Common myeloid progenitor, CD34-positive (primary cell): ENCODE measurements at regions not wholly inside any gene's neighbourhood (a gene's known extent, or its start where the extent isn't known, plus 50 kb on each side); places are given as distances from the start of the nearest gene placed in this dataset.

Experiments
- CTCF ChIA-PET: fragments of 350-600 bp; sonication (Branson Sonifier 250); formaldehyde crosslinking; loops from one replicate; lab custom pipeline; 2021; ENCODE audit warnings: antibody characterized with exemption; lab: Charles Lee
- POLR2A ChIA-PET: fragments of 350-600 bp; sonication (Branson Sonifier 250); formaldehyde crosslinking; loops from one replicate; lab custom pipeline; 2021; ENCODE audit warnings: antibody characterized with exemption; lab: Charles Lee
- DNase-seq, 3 donors: peaks; one replicate each; pipeline versions ENCODE4 v3.0.0 to v3.0.0-alpha.2; 2013
- H3K27ac ChIP-seq, 2 experiments: 1 replicate in 1 of 2; 2 replicates in 1 of 2; pipeline ENCODE4 v1.7.0; 2013; ENCODE audit warnings: inconsistent platforms in 2 of 2, low read length in 2 of 2, mild to moderate bottlenecking in 2 of 2, low read depth in 1 of 2, moderate library complexity in 1 of 2; ENCODE audit not compliant: severe bottlenecking in 2 of 2, insufficient read depth in 1 of 2, poor library complexity in 1 of 2
- H3K27me3 ChIP-seq, 5 experiments: replicated peaks in 2 of 5; 1 replicate in 3 of 5; 2 replicates in 2 of 5; pipeline versions ENCODE4 v1.6.1 to v1.7.0; 2013; ENCODE audit warnings: low read length in 4 of 5, mild to moderate bottlenecking in 2 of 5, moderate library complexity in 2 of 5, inconsistent platforms in 1 of 5; ENCODE audit not compliant: insufficient read depth in 5 of 5, control insufficient read depth in 4 of 5
- H3K36me3 ChIP-seq, 4 experiments: 1 replicate in 2 of 4; 2 replicates in 2 of 4; pipeline versions ENCODE4 v1.6.1 to v1.7.0; 2013; ENCODE audit warnings: low read length in 3 of 4, control low read depth in 1 of 4, mild to moderate bottlenecking in 1 of 4; ENCODE audit not compliant: control insufficient read depth in 4 of 4, insufficient read depth in 4 of 4
- H3K4me1 ChIP-seq, 4 experiments: 1 replicate in 3 of 4; 2 replicates in 1 of 4; pipeline versions ENCODE4 v1.6.1 to v1.7.1; 2013; ENCODE audit warnings: low read length in 3 of 4, mild to moderate bottlenecking in 3 of 4, control low read depth in 1 of 4, inconsistent platforms in 1 of 4, moderate library complexity in 1 of 4; ENCODE audit not compliant: control insufficient read depth in 4 of 4, insufficient read depth in 4 of 4; ENCODE audit errors: control extremely low read depth in 1 of 4
- H3K4me3 ChIP-seq, 7 experiments: 1 replicate in 4 of 7; 2 replicates in 3 of 7; pipeline versions ENCODE4 v1.5.1 to v1.7.0; 2013; ENCODE audit warnings: mild to moderate bottlenecking in 7 of 7, low read length in 6 of 7, moderate library complexity in 6 of 7, inconsistent platforms in 2 of 7, low read depth in 2 of 7, control low read depth in 1 of 7; ENCODE audit not compliant: insufficient read depth in 4 of 7, control insufficient read depth in 1 of 7; ENCODE audit errors: extremely low read depth in 1 of 7
- H3K9me3 ChIP-seq, 5 experiments: 1 replicate in 4 of 5; 2 replicates in 1 of 5; pipeline versions ENCODE4 v1.6.1 to v1.7.1; 2013; ENCODE audit warnings: low read length in 4 of 5, mild to moderate bottlenecking in 2 of 5, inconsistent platforms in 1 of 5, low read depth in 1 of 5, moderate library complexity in 1 of 5; ENCODE audit not compliant: control insufficient read depth in 4 of 5, insufficient read depth in 2 of 5; ENCODE audit errors: control extremely low read depth in 1 of 5
- WGBS: methylation state at CpG from one replicate; pipeline ENCODE4 v1.1.5; 2013; ENCODE audit not compliant: insufficient coverage; 5-methylcytosine and 5-hydroxymethylcytosine counted together

DNA sequence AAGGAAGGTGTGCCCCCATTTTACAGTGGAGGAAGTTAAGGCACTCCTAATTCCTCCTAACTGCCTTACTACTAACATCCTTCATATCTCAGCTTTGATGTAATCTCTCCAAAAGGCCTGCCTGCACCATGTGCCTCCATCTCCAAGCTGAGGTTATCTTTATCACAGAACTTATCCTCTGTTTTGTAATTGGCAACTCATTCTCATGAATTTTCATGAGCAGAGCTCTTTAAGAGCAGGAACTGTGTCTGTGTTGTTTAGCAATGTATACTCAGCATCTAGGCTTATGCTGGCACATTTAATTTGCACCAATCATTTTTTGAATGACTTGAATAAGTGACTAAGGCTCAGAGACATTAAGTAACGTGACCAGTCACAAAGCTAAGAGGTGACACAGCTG lies 147.9 kb upstream of the VLDLR start:
- Histone ChIP-seq H3K27me3 (peaks cover 0 to 3% (median 0%) of the 10 kb centered on the region in 5 experiments), H3K36me3 (no peaks in the 10 kb centered on the region), H3K4me3 (no peak overlapping the region), H3K9me3 (no peaks in the 10 kb centered on the region), H3K4me1 (peaks cover 0 to 3% (median 0%) of the 10 kb centered on the region in 4 experiments), H3K27ac (no peak overlapping the region)
- DNase-seq = no peak
- WGBS = no CpG with 5 or more reads among the region's 1 CpG
- POLR2A ChIA-PET = no interaction called here
- CTCF ChIA-PET = interaction anchor here (1.4 kb wide), 1 partner anchor 13 kb away, joined by 3 read pairs; no protein-coding TSS in a partner anchor

DNA sequence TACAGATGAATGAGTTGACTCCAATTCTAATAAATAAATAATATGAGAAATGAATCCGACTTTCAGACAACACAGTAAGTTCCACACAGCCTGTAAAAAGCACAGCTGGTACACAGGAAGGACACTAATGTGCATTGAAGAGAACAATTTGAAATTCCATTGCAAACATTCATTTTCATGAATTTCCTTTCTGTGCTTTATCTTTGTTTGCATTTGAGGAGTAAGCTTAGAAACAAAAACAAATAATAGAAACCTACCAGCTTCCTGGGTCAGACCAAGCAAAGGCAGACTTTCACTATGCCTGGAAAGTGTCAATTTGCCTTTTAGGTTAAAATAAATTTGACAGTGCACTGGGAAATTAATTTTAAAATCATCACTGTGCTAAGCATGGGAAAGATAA lies 143.8 kb upstream of the VLDLR start:
- POLR2A ChIA-PET = no interaction called here
- no CpG with 5 or more reads among the region's 1 CpG for WGBS

DNA sequence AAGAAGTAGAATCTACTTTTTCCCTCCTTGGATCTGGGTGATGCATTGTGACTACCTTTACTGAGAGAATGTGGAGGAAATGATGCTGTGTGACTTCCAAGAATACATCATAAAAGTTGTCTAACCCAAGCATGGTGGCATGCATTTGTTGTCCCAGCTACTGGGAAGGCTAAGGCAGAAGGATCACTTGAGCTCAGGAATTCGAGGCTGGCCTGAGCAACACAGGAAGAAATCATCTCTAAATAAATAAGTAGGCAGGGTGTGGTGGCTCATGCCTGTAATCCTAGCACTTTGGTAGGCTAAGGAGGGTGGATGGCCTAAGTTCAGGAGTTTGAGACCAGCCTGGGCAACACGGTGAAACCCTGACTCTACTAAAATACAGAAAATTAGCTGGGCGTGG lies 143.2 kb upstream of the VLDLR start:
- Histone ChIP-seq H3K4me1 (no peaks in the 10 kb centered on the region), H3K9me3 (no peaks in the 10 kb centered on the region), H3K27me3 (no peaks in the 10 kb centered on the region), H3K27ac (no peak overlapping the region), H3K4me3 (no peak overlapping the region), H3K36me3 (no peaks in the 10 kb centered on the region)
- no peak for DNase-seq
- ChIA-PET CTCF (no interaction called here), POLR2A (no interaction called here)
- 92% methylated on average over 3 of the region's 3 CpGs for WGBS

More for the DNA sequence above, 143.8 kb upstream of the VLDLR start:
- Histone ChIP-seq H3K36me3 (no peaks in the 10 kb centered on the region), H3K9me3 (no peaks in the 10 kb centered on the region), H3K4me1 (no peaks in the 10 kb centered on the region), H3K27me3 (no peaks in the 10 kb centered on the region), H3K27ac (no peak overlapping the region), H3K4me3 (no peak overlapping the region)
- CTCF ChIA-PET = interaction anchor here (1.3 kb wide), 1 partner anchor 9 kb away, joined by 5 read pairs; no protein-coding TSS in a partner anchor
- no peak for DNase-seq

DNA sequence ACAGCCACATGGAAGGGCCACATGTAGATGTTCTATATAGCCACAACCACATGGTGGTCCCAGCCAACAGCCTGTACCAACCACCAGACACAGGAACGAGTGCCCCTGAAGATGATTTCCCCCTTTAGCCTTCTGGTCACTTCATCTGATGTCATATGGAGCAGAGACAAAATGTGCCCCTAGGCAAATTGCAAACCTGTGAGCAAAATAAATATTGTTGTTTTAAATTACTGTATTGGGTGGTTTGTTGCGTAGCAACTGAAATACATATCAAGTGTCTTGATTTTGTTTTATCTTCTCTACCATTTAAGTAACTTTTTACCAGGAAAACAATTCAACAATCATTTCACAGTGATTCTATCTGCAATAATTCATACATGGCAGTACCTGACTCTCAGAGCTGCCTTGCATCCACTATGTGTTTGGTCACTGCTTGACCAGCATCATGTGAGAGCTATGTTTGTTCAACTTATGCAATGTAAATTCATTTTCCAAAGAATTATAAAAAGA lies 142.5 kb upstream of the VLDLR start:
- WGBS = 88% methylated on average over 1 of the region's 2 CpGs
- no peak for DNase-seq
- CTCF ChIA-PET = no interaction called here
- Histone ChIP-seq H3K4me1 (no peaks in the 10 kb centered on the region), H3K27ac (no peak overlapping the region), H3K4me3 (no peak overlapping the region), H3K36me3 (no peaks in the 10 kb centered on the region), H3K9me3 (no peaks in the 10 kb centered on the region), H3K27me3 (no peaks in the 10 kb centered on the region)
- POLR2A ChIA-PET = no interaction called here

DNA sequence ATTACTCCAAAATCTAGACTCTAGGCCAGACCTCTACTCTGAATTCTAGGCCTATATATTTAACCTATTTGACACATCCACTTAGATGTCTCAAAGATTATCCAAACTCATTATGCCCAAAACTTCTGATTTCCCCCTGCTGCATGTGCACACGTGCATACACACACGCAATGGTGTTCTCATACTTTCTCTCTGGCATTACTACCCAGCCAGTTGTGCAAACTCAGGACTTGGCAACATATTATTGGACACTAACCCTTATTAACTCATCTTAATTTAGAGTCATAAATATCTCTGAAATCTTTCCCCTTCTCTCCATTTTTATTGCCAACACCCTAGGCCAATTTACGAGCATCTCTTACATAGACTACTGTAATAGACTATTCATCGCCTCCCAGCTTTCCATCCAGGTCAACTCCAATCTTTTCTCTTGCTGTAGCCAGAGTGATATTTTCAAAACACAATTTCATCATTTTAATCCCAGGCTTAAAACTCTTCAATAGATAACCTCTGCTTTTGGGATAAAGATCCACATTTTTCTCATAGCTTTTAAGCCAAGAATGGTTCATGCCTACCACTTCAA lies 141.2 kb upstream of the VLDLR start:
- H3K36me3 ChIP-seq = no peaks in the 10 kb centered on the region
- ChIA-PET CTCF (no interaction called here), POLR2A (no interaction called here)
- H3K4me1 ChIP-seq = no peaks in the 10 kb centered on the region
- no peaks in the 10 kb centered on the region for H3K9me3 ChIP-seq
- DNase-seq = no peak
- no peaks in the 10 kb centered on the region for H3K27me3 ChIP-seq
- H3K27ac ChIP-seq = no peak overlapping the region
- no peak overlapping the region for H3K4me3 ChIP-seq
- WGBS = 97% methylated on average over 4 of the region's 4 CpGs

DNA sequence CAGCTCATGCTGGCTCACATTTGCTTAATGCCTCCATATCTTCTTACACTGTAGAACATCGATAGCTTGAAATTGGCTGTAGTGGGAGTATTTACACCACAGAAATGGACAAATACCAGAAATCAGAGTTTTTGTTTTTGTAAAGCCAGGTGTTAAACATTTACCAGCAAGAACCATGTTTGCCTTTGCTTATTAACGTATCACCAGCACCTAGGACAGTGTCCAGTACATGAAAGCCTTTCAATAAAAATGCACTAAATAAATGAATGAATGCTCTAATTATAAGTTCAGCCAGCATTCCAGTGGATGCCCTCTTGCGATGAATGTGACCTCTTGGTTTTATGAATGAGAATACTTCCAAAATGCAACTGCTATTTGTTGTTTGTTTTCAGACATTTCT lies 140.4 kb upstream of the VLDLR start:
- no peak overlapping the region for H3K4me3 ChIP-seq
- POLR2A ChIA-PET = no interaction called here
- WGBS = no CpG with 5 or more reads among the region's 3 CpGs
- CTCF ChIA-PET = no interaction called here
- H3K4me1 ChIP-seq = no peaks in the 10 kb centered on the region
- no peak for DNase-seq
- no peak overlapping the region for H3K27ac ChIP-seq
- no peaks in the 10 kb centered on the region for H3K9me3 ChIP-seq
- H3K27me3 ChIP-seq = no peaks in the 10 kb centered on the region
- no peaks in the 10 kb centered on the region for H3K36me3 ChIP-seq

DNA sequence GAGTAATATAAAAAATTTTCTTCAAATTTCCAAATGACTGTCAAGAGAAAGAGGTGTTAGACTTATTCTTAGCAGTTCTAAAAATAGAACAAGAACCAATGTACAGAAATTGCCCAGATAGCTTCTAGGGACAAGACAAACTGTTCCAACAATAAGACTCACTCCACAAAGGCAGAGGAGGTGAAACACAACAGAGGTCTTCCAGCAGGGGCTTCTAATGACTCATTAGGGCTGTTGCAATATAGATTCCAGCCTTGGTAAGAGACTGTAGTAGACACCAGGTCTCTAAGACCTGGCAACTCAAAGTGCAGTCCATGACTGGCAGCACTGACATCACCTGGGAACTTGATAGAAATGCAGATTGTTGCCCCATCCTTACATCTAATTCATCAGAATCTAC lies 134.6 kb upstream of the VLDLR start:
- no peaks in the 10 kb centered on the region for H3K4me1 ChIP-seq
- ChIA-PET POLR2A (no interaction called here), CTCF (interaction anchor here (1.2 kb wide), 2 partner anchors 9 to 14 kb away, joined by 3 to 5 read pairs; no protein-coding TSS in a partner anchor)
- H3K27me3 ChIP-seq = no peaks in the 10 kb centered on the region
- no peak for DNase-seq
- no peaks in the 10 kb centered on the region for H3K36me3 ChIP-seq
- no peak overlapping the region for H3K4me3 ChIP-seq
- no peak overlapping the region for H3K27ac ChIP-seq
- no peaks in the 10 kb centered on the region for H3K9me3 ChIP-seq
